ENCODE measurements at regions not wholly inside any gene's neighbourhood (a gene's known extent, or its start where the extent isn't known, plus 50 kb on each side); places are given as distances from the start of the nearest gene placed in this dataset.

DNA sequence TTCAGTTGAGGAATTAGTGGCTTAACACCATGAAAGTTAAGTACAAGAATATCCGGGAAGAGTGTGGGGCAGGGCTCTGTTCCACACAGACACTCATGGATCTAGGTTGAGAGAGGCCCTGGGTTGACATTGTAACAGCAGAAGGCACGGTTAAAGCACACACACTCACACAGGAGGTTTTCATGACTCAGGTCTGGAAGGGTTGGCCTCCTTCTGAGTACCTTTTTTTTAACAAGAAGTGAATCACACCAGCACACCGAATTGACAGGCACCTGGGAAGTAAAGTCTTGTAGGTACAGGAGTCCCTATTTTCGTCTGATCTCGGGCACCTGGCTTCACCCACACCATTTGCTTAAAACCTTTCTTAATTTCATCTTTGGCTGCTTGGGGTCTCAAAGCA, 509.4 kb upstream of the ADARB2 start:
- TF ChIP-seq, protein P1, sequence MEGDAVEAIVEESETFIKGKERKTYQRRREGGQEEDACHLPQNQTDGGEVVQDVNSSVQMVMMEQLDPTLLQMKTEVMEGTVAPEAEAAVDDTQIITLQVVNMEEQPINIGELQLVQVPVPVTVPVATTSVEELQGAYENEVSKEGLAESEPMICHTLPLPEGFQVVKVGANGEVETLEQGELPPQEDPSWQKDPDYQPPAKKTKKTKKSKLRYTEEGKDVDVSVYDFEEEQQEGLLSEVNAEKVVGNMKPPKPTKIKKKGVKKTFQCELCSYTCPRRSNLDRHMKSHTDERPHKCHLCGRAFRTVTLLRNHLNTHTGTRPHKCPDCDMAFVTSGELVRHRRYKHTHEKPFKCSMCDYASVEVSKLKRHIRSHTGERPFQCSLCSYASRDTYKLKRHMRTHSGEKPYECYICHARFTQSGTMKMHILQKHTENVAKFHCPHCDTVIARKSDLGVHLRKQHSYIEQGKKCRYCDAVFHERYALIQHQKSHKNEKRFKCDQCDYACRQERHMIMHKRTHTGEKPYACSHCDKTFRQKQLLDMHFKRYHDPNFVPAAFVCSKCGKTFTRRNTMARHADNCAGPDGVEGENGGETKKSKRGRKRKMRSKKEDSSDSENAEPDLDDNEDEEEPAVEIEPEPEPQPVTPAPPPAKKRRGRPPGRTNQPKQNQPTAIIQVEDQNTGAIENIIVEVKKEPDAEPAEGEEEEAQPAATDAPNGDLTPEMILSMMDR (IDR thresholded peaks at IDR 0.05): no peak
- TF ChIP-seq EP300 (IDR thresholded peaks at IDR 0.05) (no peak), POLR2A (IDR thresholded peaks at IDR 0.05) (no peak), POLR2AphosphoS5 (IDR thresholded peaks at IDR 0.05) (no peak)
